GM11168 (cell line): ENCODE measurements at regions not wholly inside any gene's neighbourhood (a gene's known extent, or its start where the extent isn't known, plus 50 kb on each side); places are given as distances from the start of the nearest gene placed in this dataset.

Experiments
- in situ Hi-C: fragments of 300-500 bp; cut with MboI; formaldehyde crosslinking; loops from one replicate; pipeline ENCODE4 v1.12.0; 2022; ENCODE audit warnings: low sequenced_read_pairs; ENCODE audit not compliant: unreplicated experiment

DNA sequence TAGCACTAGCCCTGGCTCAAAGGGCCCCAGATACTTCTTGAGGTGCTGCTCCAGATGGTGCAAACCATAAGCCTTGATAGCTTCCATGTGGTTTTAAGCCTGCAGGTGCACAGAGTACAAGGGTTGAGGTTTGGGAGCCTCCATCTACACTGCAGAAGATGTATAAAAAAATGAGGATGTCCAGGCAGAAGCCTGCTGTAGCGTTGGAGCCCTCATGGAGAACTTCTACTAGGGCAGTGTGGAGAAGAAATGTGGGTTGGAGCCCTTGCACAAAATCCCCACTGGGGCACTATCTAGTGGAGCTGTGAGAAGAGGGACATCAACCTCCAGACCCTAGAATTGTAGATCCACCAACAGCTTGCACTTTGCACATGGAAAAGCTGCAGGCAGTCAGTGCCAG is 231.9 kb downstream of the CHIC2 start:
- in situ Hi-C loops: no loop called here

- in situ Hi-C loops: no loop called here
Observed at GRCh38 chr4:53830511-53830910, 233.9 kb downstream of the CHIC2 start.

GRCh38 chr4:53821179-53821851 is 230.0 kb upstream of the LNX1 start:
- in situ Hi-C loops: loop anchor here (25.0 kb wide), 2 partner anchors 334 to 609 kb away; no protein-coding TSS in a partner anchor

- in situ Hi-C loops: loop anchor here (25.0 kb wide), 2 partner anchors 331 to 606 kb away; no protein-coding TSS in a partner anchor
Observed at GRCh38 chr4:53818104-53818503, 226.8 kb upstream of the LNX1 start.

DNA sequence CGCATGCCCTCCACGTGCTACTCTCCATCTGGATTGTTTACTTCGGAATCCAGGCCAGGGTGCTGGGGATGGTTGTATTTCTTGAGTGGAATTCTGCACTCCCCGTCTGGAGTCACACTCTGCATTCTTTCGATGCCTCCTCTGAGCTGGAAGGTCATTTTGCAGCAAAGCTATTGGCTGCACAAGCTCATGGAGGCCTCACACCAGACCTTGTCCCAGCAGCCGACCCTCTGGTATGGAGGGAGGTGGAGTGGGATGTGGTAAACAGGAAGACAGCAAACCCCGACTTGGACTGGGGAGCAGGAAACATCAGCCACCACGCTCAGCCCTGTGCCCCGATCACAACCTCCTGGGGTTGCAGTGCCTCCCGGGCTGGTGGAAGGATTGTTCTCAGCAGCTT is 225.3 kb upstream of the LNX1 start:
- in situ Hi-C loops: loop anchor here (25.0 kb wide), 2 partner anchors 329 to 604 kb away; no protein-coding TSS in a partner anchor

GRCh38 chr4:53815281-53815680 is 224.0 kb upstream of the LNX1 start:
- in situ Hi-C loops: loop anchor here (25.0 kb wide), 2 partner anchors 328 to 603 kb away; no protein-coding TSS in a partner anchor

GRCh38 chr4:53813998-53814397 is 222.7 kb upstream of the LNX1 start:
- in situ Hi-C loops: loop anchor here (25.0 kb wide), 2 partner anchors 327 to 602 kb away; no protein-coding TSS in a partner anchor

- in situ Hi-C loops: loop anchor here (25.0 kb wide), 2 partner anchors 323 to 598 kb away; no protein-coding TSS in a partner anchor
Observed at GRCh38 chr4:53810643-53811042, 219.4 kb upstream of the LNX1 start.

DNA sequence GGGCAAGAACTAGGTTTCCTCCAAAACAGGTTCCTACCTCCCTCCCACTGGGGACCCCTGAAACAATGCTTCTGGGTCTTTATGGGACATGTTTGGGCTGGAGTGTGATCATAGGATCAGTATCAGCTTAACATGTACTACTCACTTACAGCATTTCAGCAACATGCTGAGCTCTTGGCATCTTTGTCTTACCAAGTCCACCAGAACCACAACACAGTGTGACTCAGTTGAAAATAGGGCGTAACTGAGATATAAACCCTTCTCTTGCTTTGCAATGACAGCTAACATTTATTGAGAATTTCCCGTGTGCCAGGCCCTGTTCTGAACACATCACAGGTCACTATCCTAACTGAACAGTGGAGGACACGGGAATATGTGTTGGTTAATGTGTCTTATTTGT is 218.5 kb upstream of the LNX1 start:
- in situ Hi-C loops: loop anchor here (5.0 to 25.0 kb wide), 3 partner anchors 103 to 598 kb away; no protein-coding TSS in a partner anchor

GRCh38 chr4:53805291-53805690 is 214.0 kb upstream of the LNX1 start:
- in situ Hi-C loops: loop anchor here (5.0 to 25.0 kb wide), 3 partner anchors 98 to 593 kb away; no protein-coding TSS in a partner anchor

DNA sequence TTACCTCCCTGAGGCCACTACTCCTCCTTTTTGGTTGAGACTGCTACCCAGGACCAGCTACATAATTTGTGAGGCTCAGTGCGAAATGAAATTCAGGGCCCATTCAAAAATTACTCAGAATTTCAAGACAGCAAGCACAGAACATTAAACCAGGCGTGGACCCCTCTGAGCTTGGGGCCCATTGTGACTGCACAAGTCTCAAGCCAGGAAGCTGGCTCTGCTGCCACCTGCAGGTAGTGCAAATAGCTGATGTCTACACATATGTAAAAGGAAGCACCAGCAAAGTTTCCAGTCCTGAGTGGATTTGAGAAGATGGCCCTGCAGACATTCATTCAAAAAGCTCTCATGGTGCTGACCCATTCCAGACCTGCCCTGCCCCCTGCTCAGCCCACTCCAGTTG is 213.4 kb upstream of the LNX1 start:
- in situ Hi-C loops: loop anchor here (5.0 to 25.0 kb wide), 3 partner anchors 97 to 592 kb away; no protein-coding TSS in a partner anchor

- in situ Hi-C loops: loop anchor here (25.0 kb wide), 2 partner anchors 315 to 590 kb away; no protein-coding TSS in a partner anchor
Observed at GRCh38 chr4:53802500-53802899, 211.2 kb upstream of the LNX1 start.

DNA sequence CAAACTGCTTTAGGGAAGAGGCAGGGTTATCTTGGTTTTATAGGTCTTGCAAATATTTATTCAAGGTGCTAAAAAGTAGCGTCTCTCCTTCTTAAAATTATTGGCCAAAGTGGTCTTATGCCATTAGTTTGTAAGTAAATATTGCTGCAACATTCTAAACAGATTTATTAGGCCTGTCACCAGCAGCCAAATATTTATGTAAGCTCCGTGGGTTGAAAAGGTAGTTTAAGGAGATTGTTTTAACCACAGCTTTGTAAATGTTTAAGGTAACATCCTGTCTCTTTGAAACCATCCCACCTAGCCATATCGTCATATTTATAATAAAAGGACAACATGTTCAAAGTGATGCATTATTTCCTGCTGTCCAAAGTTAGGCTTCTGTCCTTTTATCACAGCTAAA is 210.1 kb upstream of the LNX1 start:
- in situ Hi-C loops: loop anchor here (25.0 kb wide), 2 partner anchors 314 to 589 kb away; no protein-coding TSS in a partner anchor

DNA sequence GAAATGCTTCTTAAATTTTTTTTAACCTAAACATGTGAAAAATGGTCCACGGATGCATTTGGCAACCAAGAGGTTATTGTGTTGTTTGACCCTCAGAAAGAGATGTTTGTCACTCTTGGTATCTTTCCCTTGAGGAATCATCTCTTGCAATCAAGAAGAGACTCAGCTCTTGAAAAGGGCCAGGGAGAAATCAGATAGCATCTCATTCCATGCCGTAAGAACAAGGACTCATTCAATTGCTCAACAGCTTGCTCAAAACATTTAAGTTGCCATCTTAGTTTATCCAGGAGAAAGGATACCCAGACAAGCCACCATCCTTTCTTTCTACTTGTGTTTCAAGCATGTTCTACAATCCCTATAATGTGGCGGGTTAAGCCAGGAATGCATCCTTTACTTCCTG is 209.5 kb upstream of the LNX1 start:
- in situ Hi-C loops: loop anchor here (25.0 kb wide), 2 partner anchors 313 to 588 kb away; no protein-coding TSS in a partner anchor

GRCh38 chr4:53793096-53793495 is 201.8 kb upstream of the LNX1 start:
- in situ Hi-C loops: no loop called here

DNA sequence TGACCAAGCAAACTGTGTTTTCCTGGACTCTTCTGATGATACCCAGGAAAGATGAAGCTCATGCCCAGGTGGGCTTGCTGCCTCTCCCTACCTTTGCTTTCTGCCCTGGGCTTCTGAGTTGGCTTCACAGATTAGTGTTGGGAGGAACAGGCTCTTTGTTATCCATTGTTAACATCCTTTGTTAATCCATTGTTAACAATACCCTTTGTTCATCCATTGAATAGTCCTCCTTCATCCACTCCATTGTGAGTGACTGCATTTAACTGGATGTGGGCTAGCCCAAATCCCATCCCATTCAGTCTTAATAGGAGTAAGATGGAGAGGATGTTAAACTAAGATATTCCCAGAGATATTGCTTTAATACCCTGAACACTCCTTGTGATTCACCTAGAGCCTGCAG is 199.0 kb upstream of the LNX1 start:
- in situ Hi-C loops: no loop called here

GRCh38 chr4:53788621-53789020 is 197.3 kb upstream of the LNX1 start:
- in situ Hi-C loops: no loop called here

- in situ Hi-C loops: no loop called here
Observed at GRCh38 chr4:53788011-53788410, 196.7 kb upstream of the LNX1 start.

- in situ Hi-C loops: no loop called here
Observed at GRCh38 chr4:53786632-53787031, 195.3 kb upstream of the LNX1 start.

GRCh38 chr4:53785996-53786395 is 194.7 kb upstream of the LNX1 start:
- in situ Hi-C loops: no loop called here

- in situ Hi-C loops: no loop called here
Observed at GRCh38 chr4:53784112-53784511, 192.8 kb upstream of the LNX1 start.
